ENCODE measurements at regions not wholly inside any gene's neighbourhood (a gene's known extent, or its start where the extent isn't known, plus 50 kb on each side); places are given as distances from the start of the nearest gene placed in this dataset.

DNA sequence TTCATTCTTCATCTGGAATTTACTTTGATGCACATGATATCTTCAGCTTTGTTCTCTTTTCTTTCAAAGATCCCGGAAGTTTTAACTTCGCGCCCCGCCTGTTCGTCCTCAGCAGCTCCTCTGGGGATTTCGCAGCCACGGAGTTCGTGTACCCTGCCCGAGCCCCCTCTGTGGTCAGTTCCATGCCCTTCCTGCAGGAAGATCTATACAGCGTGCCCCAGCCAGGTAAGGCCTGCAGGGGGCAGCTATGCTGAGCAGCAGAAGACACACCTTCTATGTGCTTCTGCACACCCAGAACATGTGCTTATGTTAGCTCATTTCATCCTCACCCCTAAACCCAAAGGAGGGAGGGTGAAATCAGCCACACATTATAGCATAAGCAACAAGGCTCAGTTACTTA is 79.7 kb upstream of the LYZL2 start (continued):
- TF ChIP-seq SP1 (IDR thresholded peaks at IDR 0.05; ENCODE audit: low read depth, low read length) (no peak), RBBP5 (IDR thresholded peaks at IDR 0.05; ENCODE audit: borderline replicate concordance, low read depth, low read length) (no peak)

Measured in H1 (cell line).